HG02938 (cell line): ENCODE measurements at regions not wholly inside any gene's neighbourhood (a gene's known extent, or its start where the extent isn't known, plus 50 kb on each side); places are given as distances from the start of the nearest gene placed in this dataset.

Source experiments
- ATAC-seq: cut with Tn5 transposase; IDR thresholded peaks from one replicate; pipeline ENCODE4 v1.9.1; 2021; ENCODE audit warnings: mild to moderate bottlenecking, moderate library complexity; ENCODE audit not compliant: unreplicated experiment

GRCh38 chr1:38279148-38279547, 232.6 kb upstream of the POU3F1 start:
- ATAC-seq: no peak

- ATAC-seq: no peak
Measured at GRCh38 chr1:38277646-38278045, 231.1 kb upstream of the POU3F1 start.

GRCh38 chr1:38275960-38276359, 229.4 kb upstream of the POU3F1 start:
- no peak for ATAC-seq

- ATAC-seq: no peak
Measured at GRCh38 chr1:38274974-38275373, 228.4 kb upstream of the POU3F1 start.

- no peak for ATAC-seq
Measured at GRCh38 chr1:38273196-38273804, 226.7 kb upstream of the POU3F1 start.

DNA sequence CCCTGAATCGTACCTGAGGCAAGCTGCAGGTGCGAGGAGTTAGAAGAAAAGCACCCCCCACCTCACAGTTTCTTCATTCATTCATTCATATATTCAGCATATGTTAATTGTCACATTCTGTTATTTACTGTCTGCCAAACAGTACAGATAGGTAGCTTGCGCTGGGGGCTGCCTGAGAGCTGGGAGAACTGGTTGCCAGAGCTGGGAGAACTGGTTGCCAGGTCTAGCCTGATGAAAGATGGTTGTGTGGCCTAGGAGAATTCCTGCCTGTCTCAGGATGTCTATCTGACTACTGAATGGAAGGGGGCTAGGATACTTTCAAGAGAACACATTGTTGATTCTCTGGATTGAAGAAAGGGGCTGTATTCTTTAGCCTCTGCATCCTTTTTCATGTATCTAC, 225.9 kb upstream of the POU3F1 start:
- ATAC-seq: no peak

DNA sequence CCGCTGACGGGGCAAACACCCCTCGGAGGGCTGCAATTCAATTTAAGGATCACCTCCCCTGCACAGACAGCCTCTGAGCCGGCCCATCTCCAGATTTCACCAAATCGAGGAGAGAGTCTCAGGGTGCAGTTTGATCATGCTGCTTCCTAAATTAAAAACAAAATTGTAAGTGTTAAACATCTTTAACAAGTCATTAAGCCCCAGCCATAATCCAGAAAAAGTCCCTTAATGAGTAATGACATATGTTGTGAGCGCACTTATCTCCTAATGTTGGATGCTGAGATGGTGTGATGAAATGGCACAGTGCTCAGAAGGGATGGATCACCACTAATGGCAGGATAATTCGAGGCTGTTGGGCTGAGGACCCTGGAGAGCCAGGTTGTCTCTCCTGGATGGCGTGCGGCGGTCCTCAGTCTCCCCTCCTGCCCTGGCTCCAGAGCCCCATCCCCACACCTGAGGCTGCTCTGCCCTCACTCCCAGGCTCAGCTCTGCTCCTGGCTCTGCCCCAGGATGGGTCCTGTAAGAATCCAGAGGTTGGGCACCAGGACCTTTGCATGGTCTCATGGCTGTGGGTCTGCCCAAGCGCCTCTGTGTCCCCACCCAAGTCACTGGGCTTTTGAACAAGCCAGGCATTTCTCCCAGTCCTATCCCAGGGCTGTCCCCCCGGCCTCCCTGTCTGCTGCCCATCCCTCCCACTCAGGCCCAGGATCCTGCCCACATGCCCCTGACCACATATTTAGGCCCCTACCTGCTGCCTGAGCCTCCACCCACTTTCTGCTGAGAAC, 224.4 kb upstream of the POU3F1 start:
- ATAC-seq: no peak

GRCh38 chr1:38269923-38270848, 223.6 kb upstream of the POU3F1 start:
- ATAC-seq: no peak

GRCh38 chr1:38268226-38268625, 221.6 kb upstream of the POU3F1 start:
- no peak for ATAC-seq

GRCh38 chr1:38267037-38268036, 220.7 kb upstream of the POU3F1 start:
- no peak for ATAC-seq

GRCh38 chr1:38266197-38266520, 219.6 kb upstream of the POU3F1 start:
- ATAC-seq: no peak

- no peak for ATAC-seq
Measured at GRCh38 chr1:38265293-38266196, 219.0 kb upstream of the POU3F1 start.

- no peak for ATAC-seq
Measured at GRCh38 chr1:38263438-38263837, 216.8 kb upstream of the POU3F1 start.

DNA sequence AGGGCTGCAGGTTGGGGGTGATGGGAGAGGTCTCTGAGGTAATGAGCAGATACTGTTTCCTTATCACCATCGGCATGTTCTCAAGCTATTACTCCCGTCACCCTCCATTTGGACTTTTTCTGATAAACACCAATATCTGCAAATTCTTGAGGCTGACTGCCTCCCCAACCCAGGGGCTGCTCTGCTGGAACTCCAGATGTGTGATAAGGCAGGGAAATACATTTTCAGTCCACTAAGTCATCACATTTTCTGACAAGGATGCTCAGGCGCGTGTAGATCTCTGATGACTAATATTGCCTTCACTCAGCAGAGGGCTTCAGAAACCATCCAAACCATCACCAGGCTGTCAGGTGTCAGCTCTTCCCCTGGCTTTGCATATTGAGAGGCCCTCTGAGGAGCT, 215.0 kb upstream of the POU3F1 start:
- no peak for ATAC-seq

DNA sequence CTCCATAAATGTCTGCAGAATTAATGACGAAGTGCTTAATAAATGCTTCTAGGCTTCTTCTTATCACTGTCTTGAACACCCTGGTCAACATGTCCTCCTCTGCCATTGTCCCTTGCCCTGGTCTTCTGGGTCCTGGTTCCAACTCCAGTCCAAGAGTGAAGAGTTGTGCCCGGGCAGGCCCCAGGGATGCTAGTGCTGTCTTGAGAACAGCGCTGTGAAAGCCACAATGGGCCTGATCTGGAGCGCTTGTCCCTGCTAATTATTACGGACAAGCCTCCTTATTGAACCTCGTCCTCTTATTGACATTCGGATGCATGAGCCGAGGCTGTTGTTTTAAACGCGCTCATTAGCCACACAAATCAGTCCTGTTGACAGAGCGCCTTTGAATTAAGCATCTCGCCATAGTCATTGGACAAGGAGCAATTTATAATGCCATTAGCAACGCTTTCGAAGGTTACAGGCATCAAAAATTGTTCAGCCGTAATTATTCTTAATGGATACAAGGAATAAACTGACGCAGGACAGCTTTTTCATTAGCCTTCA, 211.6 kb upstream of the POU3F1 start:
- ATAC-seq: no peak

DNA sequence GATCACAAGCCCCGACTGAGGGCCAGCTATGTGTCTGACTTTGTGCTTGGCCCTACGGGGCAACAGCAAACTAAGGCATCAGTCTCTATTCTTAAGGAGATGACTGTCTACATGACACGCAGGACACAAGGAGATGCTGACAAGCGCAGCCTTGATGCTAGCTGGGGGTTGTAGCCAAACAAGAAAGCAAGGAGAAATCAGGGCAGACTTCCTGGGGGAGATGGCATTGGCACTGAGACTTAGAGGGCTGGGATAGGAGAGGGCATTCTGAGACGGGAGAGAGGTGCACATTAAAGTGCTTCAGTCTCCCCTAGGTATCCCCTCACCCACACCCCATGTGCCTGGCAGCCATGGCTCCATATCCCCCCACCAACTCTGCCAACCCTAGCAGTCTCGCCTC, 210.8 kb upstream of the POU3F1 start:
- no peak for ATAC-seq

- no peak for ATAC-seq
Measured at GRCh38 chr1:38256072-38256471, 209.5 kb upstream of the POU3F1 start.

- no peak for ATAC-seq
Measured at GRCh38 chr1:38253314-38253713, 206.7 kb upstream of the POU3F1 start.

DNA sequence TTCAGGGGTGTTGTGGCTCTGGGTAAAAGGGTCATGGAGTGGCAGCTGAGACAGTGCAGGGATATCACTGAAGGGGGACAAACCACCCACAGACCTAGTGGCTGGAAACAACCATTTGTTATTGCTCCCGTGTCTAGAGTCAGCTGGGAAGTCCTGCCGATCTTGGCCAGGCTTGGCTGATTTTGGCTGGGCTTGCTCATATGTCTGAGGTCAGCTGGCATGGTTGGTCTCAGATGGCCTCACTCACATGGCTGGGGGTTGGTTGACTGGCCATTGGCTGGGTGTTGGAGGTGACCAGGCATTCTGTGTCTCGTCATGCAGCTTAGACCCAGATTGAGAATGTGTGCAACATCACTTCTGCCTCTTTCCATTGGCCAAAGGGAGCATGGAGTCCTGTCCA, 203.8 kb upstream of the POU3F1 start:
- no peak for ATAC-seq
